MCF 10A (cell line): ENCODE measurements at regions not wholly inside any gene's neighbourhood (a gene's known extent, or its start where the extent isn't known, plus 50 kb on each side); places are given as distances from the start of the nearest gene placed in this dataset.

Experiments
- BruUV-seq: library from RNA; stranded (reverse); fragments of 400-500 nt; replicated peaks from 2 replicates; lab custom pipeline; 2021; lab: Mats Ljungman, UMichigan
- CTCF ChIA-PET: fragments of 300-600 bp; sonication (Branson Sonifier 250); formaldehyde crosslinking; extraction: SDS; loops from one replicate; lab custom pipeline; 2021; ENCODE audit warnings: antibody characterized with exemption, inconsistent platforms; lab: Yijun Ruan, JAX
- POLR2A ChIA-PET: fragments of 300-600, 350-650 bp; sonication (Branson Sonifier 250); formaldehyde crosslinking; extraction: SDS; loops from one replicate; lab custom pipeline; 2020; ENCODE audit warnings: antibody characterized with exemption, inconsistent platforms; lab: Yijun Ruan, JAX
- DNase-seq: peaks from one replicate; pipeline ENCODE4 v3.0.0-alpha.2; 2018; ENCODE audit not compliant: unreplicated experiment
- H3K27ac Mint-ChIP-seq: one replicate; pipeline ENCODE4 v1.8.0; 2022; ENCODE audit warnings: mild to moderate bottlenecking, low read depth, mixed read lengths; ENCODE audit not compliant: unreplicated experiment
- H3K27me3 Mint-ChIP-seq: one replicate; pipeline ENCODE4 v1.8.0; 2022; ENCODE audit warnings: mixed read lengths; ENCODE audit not compliant: insufficient read depth, unreplicated experiment
- H3K36me3 Mint-ChIP-seq: one replicate; pipeline ENCODE4 v1.8.0; 2022; ENCODE audit warnings: mild to moderate bottlenecking, moderate library complexity, mixed read lengths; ENCODE audit not compliant: insufficient read depth, unreplicated experiment
- H3K4me1 Mint-ChIP-seq: one replicate; pipeline ENCODE4 v1.8.0; 2022; ENCODE audit warnings: mixed read lengths; ENCODE audit not compliant: insufficient read depth, unreplicated experiment
- H3K4me3 Mint-ChIP-seq: one replicate; pipeline ENCODE4 v1.8.0; 2022; ENCODE audit warnings: mild to moderate bottlenecking, moderate library complexity, mixed read lengths; ENCODE audit not compliant: unreplicated experiment
- H3K9me3 Mint-ChIP-seq: one replicate; pipeline ENCODE4 v1.8.0; 2022; ENCODE audit warnings: mixed read lengths; ENCODE audit not compliant: unreplicated experiment
- intact Hi-C: fragments of 100-400 bp; cut with micrococcal nuclease; formaldehyde crosslinking; loops from 2 replicates; pipeline ENCODE4 v1.14.1; 2022
- TF ChIP-seq, protein P1 (sequence below): fragments of 200-600 bp; IDR thresholded peaks from one replicate; pipeline ENCODE4 v1.8.0; 2022; ENCODE audit warnings: antibody characterized with exemption, mild to moderate bottlenecking; ENCODE audit not compliant: unreplicated experiment

DNA sequence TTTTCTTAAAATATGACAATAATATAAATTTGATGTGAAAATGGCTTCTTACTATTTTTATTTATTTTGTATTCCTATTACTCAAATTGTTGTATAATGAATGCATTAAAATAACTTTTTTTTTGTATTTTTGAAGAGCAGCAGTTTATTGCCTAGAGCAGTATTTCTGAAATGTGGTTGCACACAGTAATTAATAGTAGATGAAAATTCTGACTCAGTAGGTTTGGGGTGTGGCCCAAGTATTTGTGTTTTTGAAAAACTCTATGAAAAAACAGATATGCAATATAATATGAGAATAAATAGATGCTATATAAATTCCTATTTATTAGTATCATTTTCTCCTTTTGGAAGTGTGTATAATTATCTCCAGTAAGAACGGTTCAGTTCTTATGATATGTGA is 2225.3 kb upstream of the C9orf72 start:
- Mint-ChIP-seq H3K27ac (peak overlapping the region; percentile 76), H3K27me3 (no peaks in the 10 kb centered on the region), H3K4me1 (peaks cover 29% of the 10 kb centered on the region), H3K9me3 (no peaks in the 10 kb centered on the region), H3K4me3 (no peak overlapping the region), H3K36me3 (no peaks in the 10 kb centered on the region)
- ChIA-PET POLR2A (no interaction called here), CTCF (interaction anchor here (0.8 kb wide), 1 partner anchor 139 kb away, joined by 3 read pairs; no protein-coding TSS in a partner anchor)
- TF ChIP-seq, protein P1, sequence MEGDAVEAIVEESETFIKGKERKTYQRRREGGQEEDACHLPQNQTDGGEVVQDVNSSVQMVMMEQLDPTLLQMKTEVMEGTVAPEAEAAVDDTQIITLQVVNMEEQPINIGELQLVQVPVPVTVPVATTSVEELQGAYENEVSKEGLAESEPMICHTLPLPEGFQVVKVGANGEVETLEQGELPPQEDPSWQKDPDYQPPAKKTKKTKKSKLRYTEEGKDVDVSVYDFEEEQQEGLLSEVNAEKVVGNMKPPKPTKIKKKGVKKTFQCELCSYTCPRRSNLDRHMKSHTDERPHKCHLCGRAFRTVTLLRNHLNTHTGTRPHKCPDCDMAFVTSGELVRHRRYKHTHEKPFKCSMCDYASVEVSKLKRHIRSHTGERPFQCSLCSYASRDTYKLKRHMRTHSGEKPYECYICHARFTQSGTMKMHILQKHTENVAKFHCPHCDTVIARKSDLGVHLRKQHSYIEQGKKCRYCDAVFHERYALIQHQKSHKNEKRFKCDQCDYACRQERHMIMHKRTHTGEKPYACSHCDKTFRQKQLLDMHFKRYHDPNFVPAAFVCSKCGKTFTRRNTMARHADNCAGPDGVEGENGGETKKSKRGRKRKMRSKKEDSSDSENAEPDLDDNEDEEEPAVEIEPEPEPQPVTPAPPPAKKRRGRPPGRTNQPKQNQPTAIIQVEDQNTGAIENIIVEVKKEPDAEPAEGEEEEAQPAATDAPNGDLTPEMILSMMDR: no peak
- no peak for DNase-seq
- no TSS peak for BruUV-seq
- intact Hi-C loops: no loop called here

DNA sequence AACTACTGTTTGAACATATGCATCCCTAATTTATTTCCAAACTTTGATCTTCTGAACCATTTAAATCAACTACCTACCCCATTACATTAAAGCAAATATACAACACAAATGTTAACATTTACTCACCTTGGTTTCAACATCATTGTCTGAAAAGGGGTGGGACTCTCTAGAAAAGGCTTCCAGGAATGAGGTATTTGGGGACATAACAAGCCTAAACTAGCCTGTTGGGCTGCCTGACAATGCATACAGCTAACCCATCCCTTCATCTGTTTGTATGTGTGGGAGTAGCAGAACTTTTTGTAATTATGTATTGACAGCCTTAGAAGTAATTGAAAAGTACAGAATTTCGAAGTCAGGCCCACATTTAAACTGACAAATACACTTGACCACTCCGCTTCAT is 2225.9 kb upstream of the C9orf72 start:
- H3K27me3 Mint-ChIP-seq: no peaks in the 10 kb centered on the region
- CTCF ChIA-PET: interaction anchor here (0.6 kb wide), 1 partner anchor 314 kb away, joined by 3 read pairs; no protein-coding TSS in a partner anchor
- DNase-seq: peak; percentile 85
- H3K4me1 Mint-ChIP-seq: peaks cover 25% of the 10 kb centered on the region
- intact Hi-C loops: no loop called here
- POLR2A ChIA-PET: no interaction called here
- peak overlapping the region; percentile 4 for H3K4me3 Mint-ChIP-seq
- H3K27ac Mint-ChIP-seq: peak overlapping the region; percentile 76
- TF ChIP-seq, protein P1: no peak
- H3K36me3 Mint-ChIP-seq: no peaks in the 10 kb centered on the region
- BruUV-seq: no TSS peak
- no peaks in the 10 kb centered on the region for H3K9me3 Mint-ChIP-seq

DNA sequence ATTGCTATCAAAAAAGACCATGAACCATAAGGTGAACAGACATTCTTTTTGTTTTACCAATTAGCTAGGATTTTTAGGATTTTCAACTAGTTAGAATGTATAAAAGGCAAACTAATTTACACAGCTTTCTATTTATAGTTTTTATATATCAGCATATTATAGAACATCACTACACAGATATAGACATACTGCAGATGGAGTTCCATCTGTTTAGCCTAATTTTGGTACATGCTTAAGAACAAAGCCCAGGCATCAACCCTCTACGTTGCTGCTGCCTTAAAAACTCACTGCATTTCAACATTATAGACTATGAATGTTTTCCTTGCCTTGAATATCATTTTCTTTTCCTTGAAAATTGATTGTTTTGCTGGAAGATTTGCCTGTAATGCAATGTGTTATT is 2227.5 kb upstream of the C9orf72 start:
- intact Hi-C loops: no loop called here
- no peak for DNase-seq
- Mint-ChIP-seq H3K4me3 (no peak overlapping the region), H3K4me1 (peaks cover 25% of the 10 kb centered on the region), H3K27me3 (no peaks in the 10 kb centered on the region), H3K36me3 (no peaks in the 10 kb centered on the region), H3K27ac (no peak overlapping the region), H3K9me3 (no peaks in the 10 kb centered on the region)
- no TSS peak for BruUV-seq
- ChIA-PET CTCF (no interaction called here), POLR2A (no interaction called here)
- TF ChIP-seq, protein P1: no peak

DNA sequence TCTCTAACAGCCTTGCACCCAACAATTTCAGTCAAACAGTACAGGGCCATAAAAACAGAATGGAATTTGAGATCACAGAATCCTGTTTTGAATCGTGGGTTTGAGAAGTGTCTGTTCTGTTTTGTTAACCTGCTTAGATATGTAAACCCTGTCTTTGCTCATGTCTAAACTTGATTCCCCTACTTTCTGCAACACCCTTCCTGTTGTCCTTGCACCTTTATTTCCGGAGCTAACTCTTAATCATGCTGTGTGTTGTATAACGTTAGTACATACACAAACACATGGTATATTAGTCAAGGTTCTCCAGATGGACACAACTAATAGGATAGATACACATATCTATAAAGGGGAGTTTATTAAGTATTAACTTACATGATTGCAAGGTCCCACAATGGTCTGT is 2229.2 kb upstream of the C9orf72 start:
- CTCF ChIA-PET: no interaction called here
- no peak overlapping the region for H3K4me3 Mint-ChIP-seq
- peaks cover 31% of the 10 kb centered on the region for H3K4me1 Mint-ChIP-seq
- no peaks in the 10 kb centered on the region for H3K9me3 Mint-ChIP-seq
- intact Hi-C loops: no loop called here
- no peaks in the 10 kb centered on the region for H3K27me3 Mint-ChIP-seq
- no peaks in the 10 kb centered on the region for H3K36me3 Mint-ChIP-seq
- TF ChIP-seq, protein P1: no peak
- peak overlapping the region; percentile 89 for H3K27ac Mint-ChIP-seq
- DNase-seq: peak; percentile 24
- POLR2A ChIA-PET: interaction anchor here (0.6 kb wide), 1 partner anchor 984 kb away, joined by 3 read pairs; no protein-coding TSS in a partner anchor
- BruUV-seq: no TSS peak
